ENCODE measurements at regions not wholly inside any gene's neighbourhood (a gene's known extent, or its start where the extent isn't known, plus 50 kb on each side); places are given as distances from the start of the nearest gene placed in this dataset.

DNA sequence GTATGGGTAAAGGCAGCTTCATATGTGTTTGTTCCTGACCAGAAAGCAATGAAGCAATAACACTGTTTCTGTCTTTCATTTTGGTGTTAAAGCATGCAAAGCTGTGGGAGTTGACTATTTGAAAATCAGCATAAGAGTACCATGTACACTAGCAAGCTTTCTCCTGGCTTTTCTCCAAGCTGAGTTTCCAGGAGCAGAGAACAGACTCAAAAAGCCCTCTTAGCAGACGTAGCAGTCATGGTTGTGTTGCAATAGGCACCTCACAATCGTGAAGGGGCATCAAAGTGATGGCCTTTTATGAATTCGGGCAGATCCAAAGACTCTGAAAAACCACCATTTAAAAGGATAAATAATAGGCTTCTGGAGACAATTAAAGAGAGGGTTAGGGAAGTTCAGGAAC lies 159.7 kb downstream of the PTGER3 start:
- TF ChIP-seq RAD21 (IDR thresholded peaks at IDR 0.05; ENCODE audit: low read depth): no peak
- TF ChIP-seq TCF12 (IDR thresholded peaks at IDR 0.05; ENCODE audit: low read depth): no peak
- no peak for TF ChIP-seq ZBTB7A (IDR thresholded peaks at IDR 0.05; ENCODE audit: low read depth)
- no peak for TF ChIP-seq EP300 (IDR thresholded peaks at IDR 0.05; ENCODE audit: borderline replicate concordance)
- TF ChIP-seq EGR1 (IDR thresholded peaks at IDR 0.05): no peak
